Activated CD4-positive, alpha-beta T cell treated with anti-CD3 and anti-CD28 coated beads for 24 hours (primary cell): ENCODE measurements at regions not wholly inside any gene's neighbourhood (a gene's known extent, or its start where the extent isn't known, plus 50 kb on each side); places are given as distances from the start of the nearest gene placed in this dataset.
"Not testable (repeated sequence)": the region's sequence is repeated elsewhere in the genome, so short reads cannot be mapped to it uniquely, and the experiment has no call there.

ENCODE experiments used
- DNase-seq, 2 donors: peaks; one replicate each; pipeline ENCODE4 v3.0.0-alpha.2; 2020; ENCODE audit warnings: low read depth in 2 of 2

DNA sequence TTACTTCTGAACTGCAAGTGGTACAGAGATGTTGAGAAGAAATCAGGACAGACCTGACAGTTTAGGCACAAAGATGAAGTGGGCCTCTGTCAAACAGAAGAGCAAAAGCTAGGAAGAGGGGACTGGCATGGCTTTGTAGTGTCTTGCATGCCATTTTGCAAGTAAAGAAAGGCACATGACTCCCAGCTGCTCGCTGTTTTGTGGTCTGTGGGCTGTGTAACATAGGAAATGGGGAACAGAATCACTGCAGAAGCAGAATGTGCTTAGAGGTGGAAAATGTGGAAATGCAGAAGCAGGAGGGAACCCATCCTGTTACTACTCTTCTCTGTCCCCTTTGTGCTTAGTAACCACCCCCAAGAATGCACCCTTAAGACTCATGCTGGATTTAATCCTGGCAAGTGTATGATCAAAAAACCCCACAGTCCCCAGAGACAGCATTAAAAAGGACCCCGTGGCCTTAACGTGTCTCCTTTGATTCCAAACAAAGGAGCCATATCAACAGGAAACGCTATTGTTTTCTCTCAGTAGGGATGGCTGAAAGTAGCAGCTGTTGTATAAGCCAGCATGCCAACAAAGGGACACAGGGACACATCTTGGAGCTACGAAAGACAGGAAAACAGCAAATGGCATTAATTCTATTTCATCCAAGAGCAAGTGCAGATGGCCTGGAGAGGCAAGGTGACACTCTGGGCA lies 177.6 kb upstream of the GLRA2 start:
- DNase-seq: no peak

DNA sequence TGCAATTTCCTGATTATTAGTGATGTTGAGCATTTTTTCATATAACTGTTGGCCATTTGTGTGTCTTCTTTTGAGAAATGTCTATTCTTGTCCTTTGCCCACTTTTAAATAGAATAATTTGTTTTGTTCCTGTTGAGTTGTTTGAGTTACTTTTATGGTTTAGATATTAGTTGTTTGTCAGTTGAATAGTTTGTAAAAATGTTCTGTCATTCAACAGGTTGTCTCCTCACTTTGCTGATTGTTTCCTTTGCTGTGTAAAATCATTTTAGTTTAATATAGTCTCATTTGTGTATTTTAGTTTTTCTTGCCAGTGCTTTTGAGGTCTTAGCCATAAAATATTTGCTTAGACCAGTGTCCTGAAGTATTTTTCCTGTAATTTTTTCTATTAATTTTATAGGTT lies 181.8 kb upstream of the GLRA2 start:
- DNase-seq: no peak

DNA sequence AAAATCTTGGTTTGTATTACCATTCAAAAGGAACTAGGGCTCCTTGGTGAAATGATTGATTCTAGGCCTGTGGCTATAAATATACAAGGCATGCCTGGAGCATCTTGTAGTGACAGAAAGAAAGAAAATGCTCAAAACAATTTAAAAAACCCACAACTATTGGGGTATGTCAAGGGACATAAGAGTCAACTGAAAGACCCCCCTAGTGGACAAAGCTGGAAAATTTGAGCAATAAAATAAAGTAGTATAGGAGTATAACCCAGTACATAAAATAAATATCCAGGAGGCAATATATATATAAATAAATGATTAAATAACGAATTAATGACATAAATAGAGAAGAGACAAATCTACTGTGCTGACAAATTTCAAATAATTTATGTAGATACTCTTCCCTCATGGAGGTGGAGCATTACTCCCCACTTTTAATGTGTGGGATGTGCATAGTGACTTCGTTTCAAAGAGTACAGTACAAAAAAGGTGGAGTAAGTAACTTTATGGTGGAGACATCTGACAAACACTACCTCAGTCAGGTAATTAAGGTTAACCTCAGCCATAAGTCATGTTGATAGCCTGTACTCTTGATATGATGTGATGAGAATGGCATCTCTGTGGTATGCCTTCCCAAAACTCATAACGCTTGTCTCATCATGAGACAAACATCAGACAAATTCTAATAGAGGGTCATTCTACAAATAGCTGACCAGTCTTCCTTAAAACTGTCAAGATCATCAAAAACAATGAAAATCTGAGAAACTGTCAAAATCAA lies 185.0 kb upstream of the GLRA2 start:
- no peak for DNase-seq

GRCh38 chrX:14309431-14309830 lies 219.9 kb upstream of the GLRA2 start:
- no peak for DNase-seq

GRCh38 chrX:14308976-14309375 lies 220.4 kb upstream of the GLRA2 start:
- DNase-seq: not testable (repeated sequence)

GRCh38 chrX:14303891-14304290 lies 225.4 kb upstream of the GLRA2 start:
- DNase-seq: no peak

DNA sequence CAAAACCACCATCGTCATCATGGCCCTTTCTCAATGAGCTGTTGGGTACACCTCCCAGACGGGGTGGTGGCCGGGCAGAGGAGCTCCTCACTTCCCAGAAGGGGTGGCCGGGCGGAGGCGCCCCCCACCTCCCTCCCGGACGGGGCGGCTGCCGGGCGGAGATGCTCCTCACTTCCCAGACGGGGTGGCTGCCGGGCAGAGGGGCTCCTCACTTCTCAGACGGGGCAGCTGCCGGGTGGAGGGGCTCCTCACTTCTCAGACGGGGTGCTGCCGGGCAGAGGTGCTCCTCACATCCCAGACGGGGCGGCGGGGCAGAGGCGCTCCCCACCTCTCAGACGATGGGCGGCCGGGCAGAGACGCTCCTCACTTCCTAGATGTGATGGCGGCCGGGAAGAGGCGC lies 226.8 kb upstream of the GLRA2 start:
- not testable (repeated sequence) for DNase-seq

GRCh38 chrX:14300376-14300775 lies 229.0 kb upstream of the GLRA2 start:
- DNase-seq: no peak

DNA sequence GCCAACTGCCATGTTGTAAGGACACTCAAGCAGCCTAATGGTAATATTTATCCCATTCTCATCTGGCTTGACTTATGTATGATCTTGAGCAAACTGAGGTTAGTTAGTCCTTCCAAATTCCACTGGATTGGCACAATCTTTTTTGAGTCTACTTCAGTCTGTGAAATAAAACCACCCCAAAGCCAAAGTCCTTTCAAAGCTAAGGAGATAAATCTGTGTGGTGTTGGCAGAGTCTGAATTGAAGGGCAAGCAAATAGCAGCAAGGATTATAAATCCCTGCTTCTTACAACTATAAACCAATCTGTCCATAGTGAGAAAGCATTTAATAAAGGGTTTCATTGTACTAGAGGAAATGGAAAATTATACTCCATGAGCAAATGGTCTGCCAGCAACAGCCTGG lies 233.9 kb upstream of the GLRA2 start:
- DNase-seq: no peak

DNA sequence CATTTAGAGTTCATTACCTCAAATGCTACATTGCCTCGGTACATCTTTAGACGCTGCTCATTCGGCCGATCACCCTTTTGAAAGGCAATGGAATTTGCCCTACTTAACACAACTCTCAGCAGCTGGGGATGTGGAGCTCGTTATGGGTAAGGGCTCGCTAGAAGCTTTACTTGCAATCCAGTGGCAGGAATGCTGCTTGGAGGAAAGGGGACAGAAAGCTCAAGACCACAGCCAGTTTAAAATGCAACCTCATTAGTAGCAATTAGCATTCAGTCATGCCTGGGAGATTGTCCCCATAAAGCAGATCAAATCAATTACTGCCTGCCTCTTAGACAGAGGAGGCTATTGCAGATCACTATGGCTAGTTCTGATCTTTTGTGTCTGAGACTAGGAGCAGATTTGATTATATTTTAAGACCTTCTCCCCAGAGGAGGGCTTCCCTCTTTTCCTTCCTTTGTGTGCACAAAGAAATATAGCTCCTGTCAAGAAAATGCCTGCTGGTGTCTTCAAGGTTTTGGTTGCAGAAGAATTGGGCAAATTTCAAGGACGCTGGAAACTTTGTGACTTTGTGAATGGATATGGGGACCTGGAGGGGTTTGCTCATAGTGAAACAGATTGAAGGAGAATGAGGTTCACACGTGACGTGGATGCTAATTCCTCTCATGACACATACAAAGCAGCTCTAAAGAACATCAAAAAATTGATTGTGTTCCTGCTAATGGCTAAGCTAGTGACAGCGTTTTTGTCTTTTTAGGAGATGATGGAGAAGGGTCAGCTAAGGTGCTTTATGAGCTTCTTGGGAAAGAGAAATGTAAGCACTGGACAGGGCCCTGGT lies 237.5 kb upstream of the GLRA2 start:
- DNase-seq: no peak

GRCh38 chrX:14290335-14290734 lies 239.0 kb upstream of the GLRA2 start:
- DNase-seq: no peak

DNA sequence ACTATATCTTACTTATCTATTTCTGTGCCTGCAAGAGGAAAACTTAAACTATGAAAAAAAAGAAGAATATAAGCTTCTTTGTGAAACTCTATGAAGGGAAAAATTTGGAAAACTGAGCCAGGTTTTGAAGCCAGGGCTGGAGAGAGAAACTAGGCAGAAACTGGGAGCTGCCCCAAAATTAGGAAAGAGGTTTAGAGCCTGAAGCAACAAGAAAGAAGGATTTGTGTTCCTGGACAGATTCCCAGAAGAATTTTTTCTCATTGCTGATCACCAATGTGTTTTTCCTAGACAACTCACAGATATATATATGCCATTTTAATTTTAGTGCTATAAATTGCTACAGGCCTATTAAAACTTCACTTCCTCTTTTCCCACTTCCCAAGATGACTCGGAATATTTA lies 245.0 kb upstream of the GEMIN8 start:
- DNase-seq: no peak

DNA sequence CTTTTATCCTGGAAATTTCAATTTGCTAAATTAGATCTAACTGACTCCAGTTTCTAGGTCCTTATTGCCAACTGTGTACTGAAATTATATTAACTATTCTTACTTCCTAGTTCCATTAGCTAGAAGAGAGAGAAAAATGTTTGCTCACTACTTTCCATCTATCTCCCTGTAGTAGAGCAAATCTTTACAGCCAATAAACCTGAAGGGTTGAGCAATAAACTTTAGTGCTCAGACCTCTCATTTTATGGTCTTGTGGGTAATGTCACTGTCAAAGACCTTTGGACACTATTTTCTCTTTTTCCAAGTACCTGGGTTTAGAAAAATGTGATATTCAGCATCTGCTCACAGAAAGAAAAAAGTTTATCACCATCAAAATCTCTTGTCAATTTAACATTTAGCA lies 237.5 kb upstream of the GEMIN8 start:
- no peak for DNase-seq

DNA sequence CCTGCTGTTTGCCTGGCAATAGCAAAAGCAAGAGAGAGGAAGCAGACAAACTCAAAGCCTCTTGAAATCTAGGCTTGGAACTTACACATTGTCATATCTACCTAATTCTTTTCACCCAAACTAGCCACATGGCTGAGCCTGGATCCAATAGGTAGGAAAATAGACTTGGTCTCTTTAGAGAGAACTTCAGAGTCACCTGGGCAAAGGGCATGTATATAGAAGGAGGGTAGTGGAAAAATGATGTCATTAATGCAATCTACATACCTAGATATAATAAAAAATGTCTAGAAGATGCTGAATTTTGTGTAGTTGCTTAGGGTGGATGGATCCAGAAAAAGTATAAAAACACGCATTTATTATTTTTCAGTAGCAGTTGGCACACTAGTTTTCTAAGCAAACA lies 237.0 kb upstream of the GEMIN8 start:
- DNase-seq: no peak

DNA sequence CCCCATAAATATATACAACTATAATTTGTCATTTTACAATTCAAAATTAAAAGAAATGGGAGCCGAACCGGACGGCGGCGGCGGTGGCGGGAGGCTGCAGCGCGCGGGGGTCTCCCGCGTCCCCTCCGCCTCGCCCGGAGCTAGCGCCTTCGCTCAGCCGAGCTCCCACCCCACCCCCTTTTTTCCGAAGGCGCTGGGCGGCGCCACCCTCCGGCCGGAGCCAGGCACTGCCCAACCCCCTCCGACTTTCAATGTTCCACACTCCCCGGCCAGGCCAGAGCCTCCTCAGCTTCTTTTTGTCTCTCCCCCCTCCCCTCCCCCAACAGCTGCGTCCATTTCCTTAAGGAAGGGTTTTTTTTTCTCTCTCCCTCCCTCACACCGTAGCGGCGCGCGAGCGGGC lies 214.1 kb upstream of the GEMIN8 start:
- DNase-seq: no peak

- no peak for DNase-seq
These were observed 205.3 kb upstream of the GEMIN8 start for GRCh38 chrX:14235004-14235403.

DNA sequence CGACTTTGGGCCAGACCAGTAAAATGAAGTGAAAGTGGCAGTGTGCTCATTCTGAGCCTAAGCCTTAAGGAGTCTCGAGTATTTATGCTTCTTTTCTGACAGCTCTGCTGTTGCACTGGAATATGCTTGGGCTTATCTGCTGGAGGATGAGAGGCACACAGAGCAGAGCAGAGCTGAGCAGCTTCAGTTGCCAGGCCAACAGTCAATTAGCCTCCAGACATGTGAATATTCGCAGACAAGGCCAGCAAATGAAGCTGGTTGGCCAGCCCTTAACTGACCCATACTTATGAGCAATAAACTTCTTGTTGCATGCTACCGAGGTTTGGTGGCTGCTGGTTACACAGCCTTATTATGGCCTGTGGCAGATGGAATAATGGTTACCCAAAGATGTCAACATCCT lies 203.0 kb upstream of the GEMIN8 start:
- DNase-seq: no peak

GRCh38 chrX:14228611-14229010 lies 198.9 kb upstream of the GEMIN8 start:
- no peak for DNase-seq

- no peak for DNase-seq
These were observed 190.8 kb upstream of the GEMIN8 start for GRCh38 chrX:14220386-14220944.

- no peak for DNase-seq
These were observed 179.3 kb upstream of the GEMIN8 start for GRCh38 chrX:14209034-14209433.

DNA sequence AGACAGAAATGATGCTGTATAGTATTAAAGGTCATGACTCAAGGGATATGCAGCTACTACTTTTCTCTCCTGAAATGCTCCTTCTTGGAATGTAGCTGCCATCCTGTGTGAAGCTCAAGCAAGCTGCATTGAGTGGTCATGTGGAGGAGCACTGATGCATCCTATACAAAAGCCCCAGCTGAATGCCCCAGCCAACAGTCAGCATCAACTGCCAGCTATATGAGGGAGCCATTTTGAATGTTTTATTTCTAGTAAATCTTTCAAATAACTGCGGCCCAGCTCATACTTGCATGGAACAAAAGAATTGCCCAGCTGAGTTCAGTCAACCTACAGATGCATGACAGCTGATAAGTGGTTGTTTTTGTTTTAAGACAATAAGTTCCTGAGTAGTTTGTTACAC lies 165.0 kb upstream of the GEMIN8 start:
- no peak for DNase-seq

DNA sequence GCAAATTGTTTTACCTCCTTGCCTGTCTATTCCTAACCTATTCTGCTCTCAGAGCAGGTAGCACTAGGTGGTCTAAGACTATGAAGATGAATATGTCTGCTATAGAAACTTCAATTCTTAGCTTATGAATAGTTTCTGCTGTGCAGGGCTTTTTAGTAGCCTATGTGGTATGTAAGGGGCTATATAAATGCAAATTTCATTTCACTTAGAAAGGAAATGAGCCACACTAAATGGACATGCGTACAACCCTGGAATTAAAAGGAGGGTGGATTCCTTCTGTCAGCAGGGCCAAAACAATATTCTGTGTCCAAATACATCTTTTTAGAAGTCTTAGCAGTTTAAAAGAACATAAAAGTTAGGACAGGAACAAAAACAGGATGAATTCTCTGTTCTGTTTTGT lies 163.9 kb upstream of the GEMIN8 start:
- no peak for DNase-seq
